SK-N-MC (cell line): ENCODE measurements at regions not wholly inside any gene's neighbourhood (a gene's known extent, or its start where the extent isn't known, plus 50 kb on each side); places are given as distances from the start of the nearest gene placed in this dataset.

Experiments used
- EZH2 ChIP-seq: fragments of 200-600 bp; sonication (generic); IDR thresholded peaks from one replicate; pipeline ENCODE4 v1.6.1; 2017; ENCODE audit warnings: antibody characterized with exemption
- POLR2AphosphoS5 ChIP-seq: IDR thresholded peaks from 2 replicates; pipeline ENCODE4 v1.6.1; 2012; ENCODE audit warnings: mild to moderate bottlenecking, low read depth, low read length, borderline replicate concordance

DNA sequence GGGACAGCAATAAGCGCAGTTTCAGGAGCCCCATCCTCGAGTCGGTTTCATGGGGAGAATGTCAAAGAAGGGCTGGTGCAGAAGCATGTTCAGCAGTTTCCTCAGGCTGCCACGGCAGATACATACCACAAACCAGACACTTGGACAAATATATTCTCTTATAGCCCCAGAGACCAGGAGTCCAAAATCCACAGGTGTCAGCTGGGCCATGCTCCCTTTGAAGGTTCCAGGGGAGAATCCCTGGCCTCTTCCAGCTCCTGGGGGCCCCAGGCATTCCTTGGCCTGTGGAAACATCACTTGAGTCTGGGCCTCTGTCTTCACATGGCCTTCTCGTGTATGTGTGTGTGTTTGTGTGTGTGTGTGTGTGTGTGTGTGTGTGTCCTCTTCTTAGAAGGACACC, 164.1 kb downstream of the UQCRFS1 start:
- no peak for TF ChIP-seq POLR2AphosphoS5
- no peak for TF ChIP-seq EZH2
